GM12878 (cell line): ENCODE measurements at regions not wholly inside any gene's neighbourhood (a gene's known extent, or its start where the extent isn't known, plus 50 kb on each side); places are given as distances from the start of the nearest gene placed in this dataset.

Source experiments
- ATAC-seq: fragments of 200-7000 bp; cut with Tn5 transposase; 3 replicates; pipeline ENCODE4 v1.9.1; 2020; ENCODE audit warnings: mild to moderate bottlenecking, moderate library complexity
- BruUV-seq: library from RNA; stranded (reverse); fragments of 400-500 nt; replicated peaks from 2 replicates; lab custom pipeline; 2021; lab: Mats Ljungman, UMichigan
- CTCF ChIA-PET: fragments of 300-600 bp; sonication (Branson Sonifier 250); formaldehyde crosslinking; extraction: SDS; loops from one replicate; lab custom pipeline; 2021; ENCODE audit warnings: inconsistent platforms; lab: Yijun Ruan, JAX
- POLR2A ChIA-PET: fragments of 350-600 bp; formaldehyde crosslinking; extraction: SDS; loops from one replicate; lab custom pipeline; 2021; ENCODE audit warnings: inconsistent platforms; lab: Charles Lee
- RAD21 ChIA-PET: fragments of 300-600 bp; sonication (Branson Sonifier 250); formaldehyde crosslinking; loops from one replicate; lab custom pipeline; 2023; ENCODE audit warnings: antibody characterized with exemption; ENCODE audit not compliant: unreplicated experiment; lab: Charles Lee
- SMC1A ChIA-PET: fragments of 300-600 bp; sonication (Branson Sonifier 250); formaldehyde crosslinking; loops from one replicate; lab custom pipeline; 2023; ENCODE audit not compliant: unreplicated experiment, uncharacterized antibody; lab: Charles Lee
- DNase-seq: peaks from one replicate; pipeline ENCODE4 v3.0.0-alpha.2; 2011; ENCODE audit warnings: low read depth, low spot score
- FAIRE-seq: peaks from 3 replicates; lab custom pipeline; 2011; peaks lifted over from hg19 to GRCh38; lab: Jason Lieb, UNC
- H2AFZ ChIP-seq: 2 replicates; pipeline ENCODE4 v1.6.0; 2011; ENCODE audit warnings: low read depth, low read length, control low read depth; ENCODE audit not compliant: control insufficient read depth
- H3K27ac ChIP-seq: 2 replicates; pipeline ENCODE4 v1.5.1; 2011; ENCODE audit warnings: control low read depth; ENCODE audit not compliant: control insufficient read depth, insufficient read depth
- H3K27me3 ChIP-seq, 2 experiments: replicated peaks in 1 of 2; 2 replicates each; pipeline versions ENCODE4 v1.6.0 to v1.6.1; 2011; ENCODE audit warnings: low read length in 1 of 2; ENCODE audit not compliant: control insufficient read depth in 2 of 2, insufficient read depth in 2 of 2
- H3K36me3 ChIP-seq, 2 experiments: 2 replicates each; pipeline ENCODE4 v1.5.1; 2011; ENCODE audit warnings: low read length in 1 of 2; ENCODE audit not compliant: control insufficient read depth in 2 of 2, insufficient read depth in 2 of 2
- H3K4me1 ChIP-seq: 2 replicates; pipeline ENCODE4 v1.6.1; 2011; ENCODE audit warnings: mild to moderate bottlenecking, low read length, moderate library complexity, mixed read lengths; ENCODE audit not compliant: control insufficient read depth, insufficient read depth
- H3K4me2 ChIP-seq: 2 replicates; pipeline ENCODE4 v1.6.0; 2011; ENCODE audit warnings: control low read depth; ENCODE audit not compliant: control insufficient read depth, insufficient read depth
- H3K4me3 ChIP-seq: fragments of 200-600 bp; sonication (generic); 2 replicates; pipeline ENCODE4 v1.5.1; 2016
- H3K79me2 ChIP-seq: 2 replicates; pipeline ENCODE4 v1.6.0; 2011; ENCODE audit warnings: low read length; ENCODE audit not compliant: control insufficient read depth, insufficient read depth
- H3K9ac ChIP-seq: 2 replicates; pipeline ENCODE4 v1.8.0; 2011; ENCODE audit warnings: low read length, control low read depth, mixed read lengths; ENCODE audit not compliant: control insufficient read depth, insufficient read depth
- H3K9me3 ChIP-seq: replicated peaks from 3 replicates; pipeline ENCODE4 v1.5.1; 2011; ENCODE audit warnings: mild to moderate bottlenecking, low read length; ENCODE audit not compliant: control insufficient read depth, insufficient read depth
- H4K20me1 ChIP-seq: 2 replicates; pipeline ENCODE4 v1.6.0; 2011; ENCODE audit not compliant: control insufficient read depth, insufficient read depth
- ATF2 ChIP-seq: IDR thresholded peaks from 2 replicates; pipeline ENCODE4 v1.6.1; 2012; ENCODE audit warnings: low read length, inconsistent platforms
- ATF3 ChIP-seq: IDR thresholded peaks from 2 replicates; pipeline ENCODE4 v1.6.1; 2011; ENCODE audit warnings: low read depth, mild to moderate bottlenecking, low read length, moderate library complexity, borderline replicate concordance; ENCODE audit errors: extremely low read depth
- BHLHE40 ChIP-seq, 2 experiments: fragments of 450-650 bp in 1 of 2; IDR thresholded peaks; 2 replicates each; pipeline ENCODE4 v1.6.1; 2011 to 2017; ENCODE audit warnings: low read depth in 2 of 2, borderline replicate concordance in 1 of 2, improper control_type of control experiment in 1 of 2, low read length in 1 of 2, mild to moderate bottlenecking in 1 of 2
- HSF1 ChIP-seq: fragments of 150-350 bp; IDR thresholded peaks from 2 replicates; pipeline ENCODE4 v1.6.1; 2014; ENCODE audit warnings: mild to moderate bottlenecking, low read depth, low read length
- IRF3 ChIP-seq: fragments of 450-650 bp; IDR thresholded peaks from 2 replicates; pipeline ENCODE4 v1.6.1; 2014; ENCODE audit warnings: mild to moderate bottlenecking
- PML ChIP-seq: IDR thresholded peaks from 2 replicates; pipeline ENCODE4 v1.6.1; 2012; ENCODE audit warnings: low read length, inconsistent platforms
- RB1 ChIP-seq: fragments of 450-650 bp; formaldehyde crosslinking; IDR thresholded peaks from 2 replicates; pipeline ENCODE4 v1.6.1; 2017; ENCODE audit warnings: mild to moderate bottlenecking, borderline replicate concordance
- RBBP5 ChIP-seq: fragments of 200-600 bp; sonication (generic); conservative IDR thresholded peaks from 2 replicates; pipeline ENCODE4 v1.6.1; 2016
- SKIL ChIP-seq: fragments of 450-650 bp; IDR thresholded peaks from 2 replicates; pipeline ENCODE4 v1.6.1; 2017; ENCODE audit warnings: mild to moderate bottlenecking, low read depth, inconsistent platforms; ENCODE audit not compliant: poor library complexity, severe bottlenecking
- SUPT20H ChIP-seq: IDR thresholded peaks from 2 replicates; pipeline ENCODE4 v1.6.1; 2011; ENCODE audit warnings: low read depth, mild to moderate bottlenecking, low read length, moderate library complexity, borderline replicate concordance; ENCODE audit not compliant: control insufficient read depth
- SUZ12 ChIP-seq: fragments of 200-600 bp; sonication (generic); IDR thresholded peaks from one replicate; pipeline ENCODE4 v1.6.1; 2018; ENCODE audit warnings: antibody characterized with exemption, mild to moderate bottlenecking; ENCODE audit not compliant: unreplicated experiment
- WGBS: methylation state at CpG from one replicate; pipeline ENCODE4 v1.1.6; 2016; ENCODE audit warnings: low lambda C conversion rate; ENCODE audit not compliant: insufficient replicate concordance, insufficient coverage; ENCODE audit errors: missing lambda C conversion rate; 5-methylcytosine and 5-hydroxymethylcytosine counted together
- in situ Hi-C: fragments of 300-500 bp; cut with MboI; formaldehyde crosslinking; loops from 9 replicates; pipeline ENCODE4 v1.14.3; 2018; ENCODE audit warnings: mixed read lengths
- intact Hi-C: fragments of 100-400 bp; cut with micrococcal nuclease; formaldehyde crosslinking; loops from one replicate; pipeline ENCODE4 v1.14.2; 2022; ENCODE audit not compliant: unreplicated experiment

DNA sequence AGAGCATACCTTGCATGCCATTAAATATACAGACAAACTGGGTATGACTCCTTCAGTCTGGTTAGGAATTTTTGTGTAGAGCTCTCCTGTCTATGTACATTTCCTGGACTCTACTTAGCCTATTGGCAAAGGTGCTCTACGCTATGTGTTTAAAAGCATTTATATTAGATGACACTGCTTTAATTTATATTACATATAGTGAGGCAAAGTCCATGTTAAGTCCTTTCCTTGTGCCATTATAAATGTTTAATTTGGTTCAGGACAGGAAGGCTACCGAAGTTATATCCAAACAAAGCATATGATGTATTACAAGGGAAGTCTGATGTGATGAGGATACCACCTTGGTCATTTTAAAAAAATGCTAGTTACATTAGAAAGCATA, 117.4 kb upstream of the RAB27B start:
- Histone ChIP-seq H3K27ac (no peak overlapping the region), H3K27me3 (no peaks in the 10 kb centered on the region), H3K4me3 (no peak overlapping the region), H2AFZ (no peak overlapping the region), H3K4me1 (no peaks in the 10 kb centered on the region), H3K9ac (no peak overlapping the region), H3K79me2 (no peaks in the 10 kb centered on the region), H4K20me1 (no peaks in the 10 kb centered on the region), H3K9me3 (no peaks in the 10 kb centered on the region), H3K4me2 (no peak overlapping the region), H3K36me3 (no peaks in the 10 kb centered on the region)
- in situ Hi-C loops: no loop called here
- TF ChIP-seq RB1 (no peak), SKIL (no peak), BHLHE40 (IDR thresholded peaks at IDR 0.05; ENCODE audit: borderline replicate concordance in 1 of 2, low read depth in 2 of 2, low read length in 1 of 2) (no peak), RBBP5 (no peak), IRF3 (no peak), HSF1 (no peak), SUZ12 (no peak), SUPT20H (no peak), PML (no peak), ATF3 (no peak), ATF2 (no peak)
- no peak for DNase-seq
- ATAC-seq: no peak
- BruUV-seq: no TSS peak
- WGBS: 32% methylated on average over 2 of the region's 2 CpGs
- ChIA-PET POLR2A (no interaction called here), CTCF (no interaction called here), SMC1A (no interaction called here), RAD21 (no interaction called here)
- FAIRE-seq: no peak
- intact Hi-C loops: no loop called here
